Lung (tissue), 11 donors: ENCODE measurements at regions not wholly inside any gene's neighbourhood (a gene's known extent, or its start where the extent isn't known, plus 50 kb on each side); places are given as distances from the start of the nearest gene placed in this dataset.

Experiments
- ATAC-seq: fragments of 200-7000 bp; cut with Tn5 transposase; one replicate; pipeline ENCODE4 v1.9.1; 2020; ENCODE audit warnings: moderate number of reproducible peaks; ENCODE audit not compliant: insufficient read depth, low FRiP score
- DNase-seq, 3 donors: peaks; one replicate each; pipeline ENCODE4 v3.0.0-alpha.2; 2013 to 2017
- H3K27ac ChIP-seq, 2 donors: one replicate each; pipeline ENCODE4 v1.5.1; 2013; ENCODE audit warnings: mild to moderate bottlenecking in 2 of 2, moderate library complexity in 2 of 2, control low read depth in 1 of 2, inconsistent platforms in 1 of 2, low read depth in 1 of 2, low read length in 1 of 2
- H3K27me3 ChIP-seq, 3 donors: one replicate each; pipeline ENCODE4 v1.5.1; 2013; ENCODE audit warnings: low read length in 2 of 3; ENCODE audit not compliant: control insufficient read depth in 3 of 3, insufficient read depth in 3 of 3
- H3K36me3 ChIP-seq, 4 donors: one replicate each; pipeline ENCODE4 v1.5.1; 2013; ENCODE audit warnings: low read length in 4 of 4, mild to moderate bottlenecking in 1 of 4, moderate library complexity in 1 of 4; ENCODE audit not compliant: control insufficient read depth in 4 of 4, insufficient read depth in 4 of 4
- H3K4me1 ChIP-seq, 5 donors: one replicate each; pipeline ENCODE4 v1.5.1; 2013; ENCODE audit warnings: low read length in 5 of 5, mild to moderate bottlenecking in 2 of 5, moderate library complexity in 1 of 5; ENCODE audit not compliant: control insufficient read depth in 5 of 5, insufficient read depth in 5 of 5
- H3K4me3 ChIP-seq: one replicate; pipeline ENCODE4 v1.5.1; 2013; ENCODE audit warnings: mild to moderate bottlenecking, control low read depth, moderate library complexity
- H3K9ac ChIP-seq, 2 donors: one replicate each; pipeline ENCODE4 v1.5.1; 2013; ENCODE audit warnings: low read length in 2 of 2, control low read depth in 1 of 2; ENCODE audit not compliant: insufficient read depth in 1 of 2
- H3K9me3 ChIP-seq, 4 donors: one replicate each; pipeline ENCODE4 v1.5.1; 2013; ENCODE audit warnings: low read length in 3 of 4, mild to moderate bottlenecking in 1 of 4, moderate library complexity in 1 of 4; ENCODE audit not compliant: control insufficient read depth in 4 of 4, insufficient read depth in 3 of 4
- CTCF ChIP-seq: IDR thresholded peaks from 2 replicates; pipeline ENCODE4 v1.5.1; 2012; ENCODE audit warnings: mild to moderate bottlenecking; ENCODE audit errors: control extremely low read depth, extremely low read depth
- WGBS, 2 donors: extraction: QIAGEN DNeasy Blood & Tissue Kit; methylation state at CpG; one replicate each; pipeline ENCODE4 v1.1.7; 2013; 5-methylcytosine and 5-hydroxymethylcytosine counted together
- donor health status: control.
- donor health status: control.
- donor health status: Bipolar disorder and iron deficiency.
- donor health status: healthy.
- donor health status: DM: yes; HTN: yes; CAD: no.

GRCh38 chr1:74933500-74933899 lies 200.5 kb downstream of the TYW3 start:
- no peak for TF ChIP-seq CTCF
- no peak overlapping the region for H3K27ac ChIP-seq
- H3K9ac ChIP-seq, result no peak overlapping the region
- no peak overlapping the region for H3K4me3 ChIP-seq
- ATAC-seq (no peak), DNase-seq (no peak)
- H3K9me3 ChIP-seq, result peaks cover 0 to 8% (median 0%) of the 10 kb centered on the region in 4 donors
- H3K4me1 ChIP-seq, result no peaks in the 10 kb centered on the region
- H3K36me3 ChIP-seq, result no peaks in the 10 kb centered on the region
- WGBS, 2 donors, result 68 to 74% methylated on average over 2 of the region's 2 CpGs
- no peaks in the 10 kb centered on the region for H3K27me3 ChIP-seq

- TF ChIP-seq CTCF, result no peak
- Histone ChIP-seq H3K9ac (no peak overlapping the region), H3K27me3 (no peaks in the 10 kb centered on the region), H3K4me1 (no peaks in the 10 kb centered on the region), H3K36me3 (no peaks in the 10 kb centered on the region), H3K4me3 (no peak overlapping the region), H3K9me3 (peaks cover 0 to under 1% (median 0%) of the 10 kb centered on the region in 4 donors), H3K27ac (no peak overlapping the region)
- 86 to 89% methylated on average over 1 of the region's 1 CpG for WGBS, 2 donors
- ATAC-seq, result no peak
- DNase-seq, result no peak
These were observed 198.7 kb upstream of the LHX8 start for GRCh38 chr1:74935446-74935845.

GRCh38 chr1:74937176-74937575 lies 197.0 kb upstream of the LHX8 start:
- no peak overlapping the region for H3K27ac ChIP-seq
- no peaks in the 10 kb centered on the region for H3K4me1 ChIP-seq
- peaks cover 0 to 3% (median 1%) of the 10 kb centered on the region in 4 donors for H3K9me3 ChIP-seq
- no peak for TF ChIP-seq CTCF
- ATAC-seq, result no peak
- no peak overlapping the region for H3K9ac ChIP-seq
- peak in 1 of 3 donors; percentile 0 for DNase-seq
- no peaks in the 10 kb centered on the region for H3K36me3 ChIP-seq
- H3K27me3 ChIP-seq, result no peaks in the 10 kb centered on the region
- H3K4me3 ChIP-seq, result no peak overlapping the region
- 35 to 39% methylated on average over 1 of the region's 1 CpG for WGBS, 2 donors

GRCh38 chr1:74943046-74943445 lies 191.1 kb upstream of the LHX8 start:
- H3K4me1 ChIP-seq, result no peaks in the 10 kb centered on the region
- WGBS, 2 donors, result 74 to 78% methylated on average over 1 of the region's 1 CpG

More at GRCh38 chr1:74943046-74943445, 191.1 kb upstream of the LHX8 start:
- H3K27me3 ChIP-seq, result no peaks in the 10 kb centered on the region
- peaks cover 0 to 4% (median 1%) of the 10 kb centered on the region in 4 donors for H3K9me3 ChIP-seq
- no peak overlapping the region for H3K27ac ChIP-seq
- no peak for ATAC-seq
- H3K9ac ChIP-seq, result no peak overlapping the region
- H3K4me3 ChIP-seq, result no peak overlapping the region
- no peaks in the 10 kb centered on the region for H3K36me3 ChIP-seq
- DNase-seq, result no peak
- TF ChIP-seq CTCF, result no peak
